GM10266 (cell line): ENCODE measurements at regions not wholly inside any gene's neighbourhood (a gene's known extent, or its start where the extent isn't known, plus 50 kb on each side); places are given as distances from the start of the nearest gene placed in this dataset.

Source experiments
- DNase-seq: peaks from one replicate; pipeline ENCODE4 v3.0.0; 2012; ENCODE audit errors: extremely low spot score
- CTCF ChIP-seq: IDR thresholded peaks from 2 replicates; pipeline ENCODE4 v1.5.1; 2012; ENCODE audit warnings: mild to moderate bottlenecking, low read depth; ENCODE audit not compliant: control insufficient read depth, insufficient read depth; ENCODE audit errors: missing control alignments

- DNase-seq, result no peak
- no peak for TF ChIP-seq CTCF
Observed at GRCh38 chr1:22325531-22326371, 125.9 kb upstream of the ZBTB40 start.

- DNase-seq, result no peak
- TF ChIP-seq CTCF, result no peak
Observed at GRCh38 chr1:22326372-22326915, 125.2 kb upstream of the ZBTB40 start.

- TF ChIP-seq CTCF, result no peak
Observed at GRCh38 chr1:22326931-22327330, 124.7 kb upstream of the ZBTB40 start.

GRCh38 chr1:22327411-22327810 lies 124.2 kb upstream of the ZBTB40 start:
- no peak for TF ChIP-seq CTCF
- no peak for DNase-seq

More at GRCh38 chr1:22326931-22327330, 124.7 kb upstream of the ZBTB40 start:
- DNase-seq, result no peak

GRCh38 chr1:22328331-22329147 lies 123.1 kb upstream of the ZBTB40 start:
- no peak for DNase-seq
- no peak for TF ChIP-seq CTCF

GRCh38 chr1:22329148-22329515 lies 122.5 kb upstream of the ZBTB40 start:
- no peak for DNase-seq
- TF ChIP-seq CTCF, result no peak
